ENCODE measurements at regions not wholly inside any gene's neighbourhood (a gene's known extent, or its start where the extent isn't known, plus 50 kb on each side); places are given as distances from the start of the nearest gene placed in this dataset.

DNA sequence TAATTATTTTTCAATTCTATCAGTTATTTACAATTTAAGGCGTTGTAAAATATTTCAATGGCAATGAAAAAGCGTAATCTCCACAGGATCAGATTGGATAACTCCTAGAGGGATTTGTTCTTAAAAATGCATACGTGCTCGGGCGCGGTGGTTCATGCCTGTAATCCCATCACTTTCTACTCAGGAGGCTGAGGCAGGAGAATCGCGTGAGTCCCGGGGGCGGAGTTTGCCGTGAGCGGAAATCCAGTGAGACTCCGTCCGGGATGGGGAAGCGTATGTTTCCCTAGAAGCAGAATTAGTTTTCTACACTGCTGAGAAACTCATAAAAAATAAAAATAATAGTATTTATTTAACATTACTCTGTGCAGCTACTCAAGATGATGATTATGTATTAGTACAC lies 917.8 kb upstream of the PCDH20 start:
- TF ChIP-seq POLR2A (IDR thresholded peaks at IDR 0.05) = no peak
- TF ChIP-seq, protein P1, sequence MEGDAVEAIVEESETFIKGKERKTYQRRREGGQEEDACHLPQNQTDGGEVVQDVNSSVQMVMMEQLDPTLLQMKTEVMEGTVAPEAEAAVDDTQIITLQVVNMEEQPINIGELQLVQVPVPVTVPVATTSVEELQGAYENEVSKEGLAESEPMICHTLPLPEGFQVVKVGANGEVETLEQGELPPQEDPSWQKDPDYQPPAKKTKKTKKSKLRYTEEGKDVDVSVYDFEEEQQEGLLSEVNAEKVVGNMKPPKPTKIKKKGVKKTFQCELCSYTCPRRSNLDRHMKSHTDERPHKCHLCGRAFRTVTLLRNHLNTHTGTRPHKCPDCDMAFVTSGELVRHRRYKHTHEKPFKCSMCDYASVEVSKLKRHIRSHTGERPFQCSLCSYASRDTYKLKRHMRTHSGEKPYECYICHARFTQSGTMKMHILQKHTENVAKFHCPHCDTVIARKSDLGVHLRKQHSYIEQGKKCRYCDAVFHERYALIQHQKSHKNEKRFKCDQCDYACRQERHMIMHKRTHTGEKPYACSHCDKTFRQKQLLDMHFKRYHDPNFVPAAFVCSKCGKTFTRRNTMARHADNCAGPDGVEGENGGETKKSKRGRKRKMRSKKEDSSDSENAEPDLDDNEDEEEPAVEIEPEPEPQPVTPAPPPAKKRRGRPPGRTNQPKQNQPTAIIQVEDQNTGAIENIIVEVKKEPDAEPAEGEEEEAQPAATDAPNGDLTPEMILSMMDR (IDR thresholded peaks at IDR 0.05) = no peak
